Stimulated activated CD4-positive, alpha-beta T cell treated with anti-CD3 and anti-CD28 coated beads, Interleukin-15, amount 100 ng/mL, for 48 hours (primary cell): ENCODE measurements at regions not wholly inside any gene's neighbourhood (a gene's known extent, or its start where the extent isn't known, plus 50 kb on each side); places are given as distances from the start of the nearest gene placed in this dataset.

Source experiments
- DNase-seq, 2 donors: peaks; one replicate each; pipeline ENCODE4 v3.0.0-alpha.2; 2020; ENCODE audit warnings: low read depth in 2 of 2

DNA sequence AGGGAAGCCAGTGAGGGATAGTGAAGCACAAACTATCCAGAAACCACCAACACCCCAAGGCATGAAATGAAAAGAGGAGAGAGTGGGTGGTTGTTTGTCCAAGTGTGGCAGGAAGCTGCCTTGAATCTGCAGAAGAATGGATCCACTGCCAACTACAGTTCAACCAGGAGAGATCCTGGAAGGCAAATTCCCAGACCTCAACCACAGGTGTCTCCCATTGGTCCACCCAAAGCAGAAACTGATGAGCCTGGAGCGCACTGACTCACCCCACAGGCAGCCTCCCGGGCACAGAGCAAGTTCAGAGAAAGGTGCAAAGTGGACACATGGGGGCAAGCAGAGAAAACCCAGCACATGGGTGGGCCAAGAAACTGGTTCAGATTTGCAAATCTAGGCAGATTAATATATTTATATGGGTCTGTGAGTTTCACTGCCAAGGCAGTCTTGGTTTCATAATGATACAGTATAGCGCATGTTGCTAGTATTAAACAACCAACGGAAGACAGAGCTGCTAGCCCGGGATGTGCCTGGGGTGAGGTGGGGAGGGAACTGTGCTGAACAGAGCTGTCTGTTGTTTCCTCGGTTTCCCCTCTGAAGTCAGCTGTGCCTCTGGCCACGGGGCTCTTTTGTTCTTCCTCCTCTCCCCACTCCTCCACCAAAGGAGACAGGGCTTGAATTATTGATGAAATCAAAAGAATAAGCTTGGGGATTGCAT, 416.2 kb upstream of the CCDC196 start:
- no peak for DNase-seq

DNA sequence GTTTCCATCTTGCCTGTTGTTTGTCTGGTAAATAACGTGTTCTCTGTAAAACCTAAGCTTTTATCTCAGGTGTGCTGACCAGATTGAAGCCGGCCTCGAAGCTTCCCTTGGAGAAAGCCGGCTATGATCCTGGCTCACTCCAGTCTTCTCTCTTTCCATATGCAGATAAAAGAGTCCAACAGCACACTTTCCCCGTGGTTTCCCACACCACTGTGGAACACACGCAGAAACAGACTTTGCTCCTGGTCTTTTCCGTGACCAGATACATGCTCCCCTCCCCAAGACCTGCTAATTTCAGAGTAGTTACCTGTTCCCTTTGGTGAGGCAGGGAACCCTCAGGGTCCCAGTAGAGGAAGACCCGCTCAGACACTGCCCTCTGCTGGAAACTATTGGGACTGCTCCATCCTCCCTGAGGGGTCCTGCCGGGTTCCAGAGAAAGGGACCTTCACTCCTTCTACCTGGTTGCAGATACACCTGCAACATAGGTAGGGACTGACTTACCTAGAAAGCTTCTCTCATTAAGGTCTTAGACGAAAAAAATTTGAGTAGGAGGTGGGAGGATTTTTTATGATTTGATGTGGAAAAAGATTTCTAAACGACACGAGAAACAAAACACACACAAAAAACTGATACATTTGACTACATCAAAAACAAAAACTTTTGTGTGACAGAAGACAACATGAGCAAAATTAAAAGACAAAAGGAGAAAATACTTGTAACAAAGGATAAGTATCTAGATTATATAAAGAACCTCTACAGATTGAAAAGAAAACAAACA, 415.4 kb upstream of the CCDC196 start:
- DNase-seq, result peak; percentile 9 to 58

DNA sequence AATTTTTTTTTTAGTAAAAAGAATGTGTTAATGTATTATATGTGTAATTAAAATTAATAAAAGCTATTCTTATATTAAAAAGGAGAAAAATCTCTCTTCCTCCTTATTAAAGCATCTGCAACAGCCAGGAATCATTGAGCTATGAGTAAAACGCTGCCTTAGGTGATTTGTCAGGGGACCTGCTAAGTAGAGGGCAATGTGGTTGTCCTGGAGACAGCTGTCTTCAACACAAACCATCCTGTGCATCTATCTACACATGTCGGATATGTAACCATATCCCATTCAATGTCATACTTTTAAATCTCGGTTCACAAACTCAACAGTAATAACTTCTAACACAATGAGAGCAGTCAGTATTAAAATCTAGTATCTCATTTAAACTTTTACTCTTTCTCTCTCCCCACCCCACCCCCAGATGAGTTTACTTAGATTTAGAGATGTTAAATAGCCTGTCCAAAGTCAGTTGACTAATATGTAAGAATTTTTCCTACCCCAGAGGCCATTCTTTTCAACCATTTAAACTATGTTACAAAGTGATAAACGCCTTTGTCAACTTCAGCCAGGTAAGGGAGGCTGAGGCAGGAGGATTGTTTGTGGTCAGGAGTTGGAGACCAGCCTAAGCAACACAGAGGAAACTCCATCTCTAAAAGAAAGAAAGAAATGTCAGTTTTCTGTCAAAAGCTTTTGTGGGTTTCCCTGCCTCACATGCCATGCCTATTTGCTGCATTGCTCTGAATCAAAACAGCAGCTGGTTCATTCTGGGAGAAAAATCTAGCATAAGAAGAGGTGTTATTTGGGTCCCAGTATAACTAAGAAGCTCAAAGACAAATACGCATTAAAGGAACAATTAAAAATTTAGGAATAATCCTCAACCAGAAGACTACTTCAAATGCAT, 413.7 kb upstream of the CCDC196 start:
- no peak for DNase-seq

- no peak for DNase-seq
These were observed 411.6 kb upstream of the CCDC196 start for GRCh38 chr14:66074537-66074936.

DNA sequence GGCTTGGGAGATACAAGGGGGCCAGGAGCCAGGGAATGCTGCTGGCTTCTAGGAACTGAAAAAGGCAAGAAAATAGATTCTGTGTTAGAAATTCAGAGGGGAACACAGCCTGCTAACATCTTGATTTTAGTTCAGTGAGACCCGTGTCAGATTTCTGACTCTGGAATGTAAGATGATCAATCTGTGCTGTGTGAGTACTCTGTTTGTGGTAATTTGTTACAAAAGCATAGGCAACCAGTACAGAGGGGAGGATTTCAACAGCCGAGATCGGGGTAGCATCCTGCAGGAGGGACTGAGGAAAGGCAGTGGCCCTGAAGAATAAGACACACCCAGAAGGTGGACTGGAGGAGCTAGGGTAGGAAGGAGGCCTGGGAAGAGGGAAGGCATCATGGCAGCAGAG, 410.0 kb upstream of the CCDC196 start:
- no peak for DNase-seq

DNA sequence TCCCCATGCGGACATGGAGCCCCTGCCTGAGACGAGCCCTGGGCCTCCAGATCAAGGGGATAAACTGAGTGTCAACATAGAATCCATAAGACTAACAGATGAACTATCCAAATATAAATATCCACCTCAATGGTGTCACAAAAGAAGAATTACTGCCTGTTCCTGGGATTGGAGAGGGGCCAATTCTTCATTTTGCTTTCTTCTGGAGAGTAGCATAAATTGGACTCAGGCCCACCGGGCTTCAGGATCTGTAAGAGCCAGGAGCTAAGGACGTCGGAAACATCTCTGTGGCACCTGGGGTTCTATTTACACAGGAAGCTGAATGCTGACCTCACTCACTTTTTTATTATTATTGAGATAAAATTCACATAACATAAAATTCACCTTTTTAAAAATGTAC, 408.2 kb upstream of the CCDC196 start:
- DNase-seq, result no peak

DNA sequence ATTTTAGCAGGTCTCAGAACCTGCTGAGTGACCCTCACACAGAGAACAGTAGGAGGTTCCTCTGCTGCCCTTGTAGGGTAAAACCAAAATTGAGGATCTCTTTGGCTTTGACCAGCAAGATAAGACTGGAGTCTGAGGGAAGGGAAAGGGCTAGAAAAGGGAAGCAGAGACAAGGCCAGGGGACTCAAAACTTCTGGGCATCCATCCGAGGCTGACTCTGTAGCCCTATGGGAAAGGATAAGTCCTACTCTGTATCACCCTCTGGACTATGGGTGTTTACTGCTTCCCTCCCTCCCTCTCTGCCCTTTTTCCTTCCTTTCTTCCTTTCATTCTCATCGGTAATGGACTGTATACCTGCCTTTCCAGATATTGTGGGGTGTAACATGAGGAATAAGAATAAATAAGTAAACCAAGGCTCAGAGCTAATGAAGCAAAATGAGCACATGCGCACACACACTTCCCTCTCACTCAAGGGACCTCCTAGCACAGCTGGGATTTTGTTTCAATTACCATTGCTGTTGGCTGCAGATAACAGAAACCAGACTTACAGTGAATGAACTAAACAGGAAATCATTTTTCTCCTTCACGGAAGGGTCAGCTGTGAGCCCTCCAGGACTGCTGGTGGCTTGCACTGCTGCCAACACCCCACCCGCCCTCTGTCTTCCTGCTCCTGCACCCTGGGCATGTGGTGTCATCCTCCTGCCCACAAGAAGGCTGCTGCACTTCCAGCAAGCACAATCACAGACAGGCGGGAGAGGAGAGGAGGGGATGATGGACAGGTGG, 404.4 kb upstream of the CCDC196 start:
- no peak for DNase-seq

DNA sequence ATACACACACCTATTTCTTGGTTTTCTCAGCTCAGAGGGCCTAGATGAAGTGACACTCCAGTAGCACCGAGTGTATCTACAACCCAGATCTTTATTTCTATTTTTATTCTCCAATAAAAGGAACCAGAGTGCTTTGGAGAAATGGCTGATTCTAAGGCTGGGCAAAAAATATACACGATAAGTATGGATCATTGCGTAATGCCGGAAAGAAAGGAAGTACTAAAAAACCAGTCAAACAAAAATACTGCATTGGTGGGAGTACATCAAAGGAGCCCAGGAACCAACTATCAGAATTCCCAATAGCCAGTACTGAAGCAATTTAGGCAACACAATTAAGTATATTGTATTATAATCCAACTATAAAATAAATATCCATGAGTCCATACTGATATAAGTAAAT, 400.9 kb upstream of the CCDC196 start:
- DNase-seq, result no peak

- DNase-seq, result no peak
These were observed 400.5 kb upstream of the CCDC196 start for GRCh38 chr14:66085665-66086064.

DNA sequence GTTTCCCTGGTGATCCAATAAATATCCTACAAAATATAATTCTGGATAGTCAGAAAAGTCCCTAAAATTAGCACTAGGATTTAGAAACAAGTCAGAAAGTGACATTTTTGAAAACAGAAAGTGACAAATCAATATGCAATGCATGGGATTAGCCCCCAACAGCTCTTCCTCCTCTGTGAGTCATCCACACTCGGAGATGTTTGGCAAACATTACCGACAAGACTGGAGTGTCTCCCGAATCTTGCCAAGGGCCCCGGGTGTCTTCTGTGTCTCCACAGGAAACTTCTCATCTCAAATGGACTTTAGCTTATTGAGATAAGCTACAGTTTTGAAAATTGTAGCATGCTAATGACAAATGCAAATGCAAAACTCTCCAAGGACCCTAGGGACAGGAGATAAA, 398.9 kb upstream of the CCDC196 start:
- DNase-seq, result no peak

DNA sequence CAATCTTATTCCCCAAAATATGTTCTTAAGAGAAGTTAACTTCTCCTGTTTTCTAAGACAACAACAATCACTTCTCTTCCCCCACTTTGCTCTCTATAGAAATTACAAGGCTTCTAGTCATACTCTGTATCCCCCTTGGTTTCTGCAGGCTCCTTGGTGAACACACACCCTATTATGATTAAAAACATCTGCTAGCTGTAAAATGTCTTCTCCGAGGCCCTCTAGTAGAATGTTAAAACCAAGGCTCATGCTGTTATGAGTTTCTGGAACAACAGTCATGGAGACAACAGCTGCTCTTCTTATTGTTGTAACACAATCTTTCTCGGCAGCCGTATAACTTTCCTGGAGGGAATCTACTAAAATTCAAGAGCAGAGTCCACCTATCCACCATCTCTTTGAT, 397.5 kb upstream of the CCDC196 start:
- no peak for DNase-seq

DNA sequence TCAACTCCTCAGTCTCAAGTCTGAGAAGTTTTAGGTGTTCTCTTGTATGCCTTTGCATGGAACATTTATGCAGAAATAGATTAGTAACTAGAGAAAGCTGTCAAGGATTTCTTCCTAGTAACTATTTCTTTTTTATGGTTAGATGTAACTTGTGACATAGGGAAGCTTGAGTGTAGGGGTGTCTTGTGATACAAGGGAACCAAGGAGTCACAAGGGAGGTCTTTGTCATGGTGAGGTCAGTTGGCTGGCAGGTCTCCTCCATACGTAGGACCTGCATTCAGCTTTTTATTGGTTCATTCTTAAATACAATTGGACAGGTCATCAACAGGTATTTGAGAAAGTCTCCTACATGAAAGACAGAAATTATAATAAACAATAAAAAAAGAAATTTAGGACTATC, 394.0 kb upstream of the CCDC196 start:
- no peak for DNase-seq

- no peak for DNase-seq
These were observed 393.4 kb upstream of the CCDC196 start for GRCh38 chr14:66092748-66093147.

GRCh38 chr14:66094001-66094727, 392.0 kb upstream of the CCDC196 start:
- DNase-seq, result no peak

GRCh38 chr14:66099451-66099850, 386.7 kb upstream of the CCDC196 start:
- DNase-seq, result no peak

DNA sequence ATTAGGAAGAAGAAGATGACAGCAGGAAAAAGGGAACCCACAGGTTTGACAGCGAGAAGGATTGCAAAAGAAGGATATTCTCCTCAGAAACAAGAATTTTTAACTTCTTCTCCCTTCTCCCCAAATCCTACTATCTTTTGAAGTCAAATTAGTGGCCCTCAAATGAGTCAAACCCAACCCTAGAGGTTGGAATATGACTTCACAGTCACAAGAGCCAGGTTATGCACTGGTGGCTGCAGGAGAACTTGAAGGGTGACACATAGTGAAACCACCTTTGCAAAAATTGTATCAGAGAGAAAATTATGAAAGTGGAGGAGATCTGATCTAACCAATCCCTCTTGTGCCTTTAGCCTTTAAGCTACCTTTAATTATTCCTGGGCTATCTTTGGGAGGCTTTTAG, 386.2 kb upstream of the CCDC196 start:
- no peak for DNase-seq

GRCh38 chr14:66101662-66102061, 384.5 kb upstream of the CCDC196 start:
- no peak for DNase-seq

GRCh38 chr14:66104486-66104885, 381.7 kb upstream of the CCDC196 start:
- DNase-seq, result no peak

- no peak for DNase-seq
These were observed 380.4 kb upstream of the CCDC196 start for GRCh38 chr14:66105815-66106214.

DNA sequence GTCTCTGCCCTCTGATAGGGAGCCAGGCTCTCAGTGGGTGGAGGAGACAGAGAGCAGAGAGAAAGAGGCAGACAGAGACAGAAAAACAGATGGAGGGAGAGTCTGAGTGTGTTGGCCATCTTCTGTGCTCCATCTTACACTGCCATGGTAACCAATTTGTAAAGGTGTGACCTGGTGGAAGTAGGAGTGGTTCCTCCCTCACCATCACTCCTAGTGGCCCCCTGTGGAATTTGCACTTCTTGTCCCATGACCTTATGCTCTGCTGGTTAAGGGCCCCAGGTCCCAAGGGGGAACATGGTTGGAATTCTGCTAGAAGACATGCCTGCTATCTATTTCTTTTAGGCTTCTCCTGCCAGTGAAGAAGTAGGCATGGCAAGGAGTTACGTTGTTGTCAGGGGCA, 376.7 kb upstream of the CCDC196 start:
- no peak for DNase-seq

GRCh38 chr14:66111891-66112290, 374.3 kb upstream of the CCDC196 start:
- no peak for DNase-seq
